H9 (cell line): ENCODE measurements at regions not wholly inside any gene's neighbourhood (a gene's known extent, or its start where the extent isn't known, plus 50 kb on each side); places are given as distances from the start of the nearest gene placed in this dataset.

Source experiments
- DNase-seq: peaks from one replicate; pipeline ENCODE4 v3.0.0-alpha.2; 2017
- H2AFZ ChIP-seq: one replicate; pipeline ENCODE4 v1.6.1; 2013; ENCODE audit warnings: mild to moderate bottlenecking, low read length, control low read depth, moderate library complexity
- H2AK5ac ChIP-seq: 2 replicates; pipeline ENCODE4 v1.6.1; 2013; ENCODE audit warnings: low read length, control low read depth, mixed read lengths; ENCODE audit not compliant: insufficient read length
- H2BK120ac ChIP-seq: one replicate; pipeline ENCODE4 v1.6.1; 2013; ENCODE audit warnings: low read depth, mild to moderate bottlenecking, low read length, control low read depth, inconsistent platforms; ENCODE audit not compliant: poor library complexity, severe bottlenecking
- H2BK12ac ChIP-seq: 2 replicates; pipeline ENCODE4 v1.6.1; 2013; ENCODE audit warnings: low read length, control low read depth, mixed read lengths, low read depth; ENCODE audit not compliant: insufficient read length
- H2BK15ac ChIP-seq: 2 replicates; pipeline ENCODE4 v1.6.1; 2013; ENCODE audit warnings: low read depth, low read length, control low read depth
- H2BK20ac ChIP-seq: one replicate; pipeline ENCODE4 v1.6.1; 2013; ENCODE audit warnings: low read depth, mild to moderate bottlenecking, low read length, control low read depth, inconsistent platforms; ENCODE audit not compliant: poor library complexity, severe bottlenecking
- H2BK5ac ChIP-seq: 2 replicates; pipeline ENCODE4 v1.6.1; 2013; ENCODE audit warnings: low read length, control low read depth, mixed read lengths; ENCODE audit not compliant: insufficient read length
- H3K14ac ChIP-seq: 2 replicates; pipeline ENCODE4 v1.6.1; 2013; ENCODE audit warnings: low read length, control low read depth; ENCODE audit not compliant: insufficient read depth
- H3K18ac ChIP-seq: 2 replicates; pipeline ENCODE4 v1.6.1; 2013; ENCODE audit warnings: low read depth, mild to moderate bottlenecking, mixed read lengths, low read length, control low read depth; ENCODE audit not compliant: insufficient read length
- H3K23ac ChIP-seq: 2 replicates; pipeline ENCODE4 v1.6.1; 2013; ENCODE audit warnings: low read length, control low read depth, mixed read lengths, low read depth; ENCODE audit not compliant: insufficient read length
- H3K23me2 ChIP-seq: 2 replicates; pipeline ENCODE4 v1.6.1; 2013; ENCODE audit warnings: low read depth, mild to moderate bottlenecking, mixed read lengths, low read length, control low read depth; ENCODE audit not compliant: insufficient read length, poor library complexity, severe bottlenecking
- H3K27ac ChIP-seq: 2 replicates; pipeline ENCODE4 v1.5.1; 2013; ENCODE audit warnings: low read length, control low read depth, mixed read lengths, low read depth; ENCODE audit not compliant: insufficient read length
- H3K27me3 ChIP-seq: 2 replicates; pipeline ENCODE4 v1.6.1; 2013; ENCODE audit warnings: low read length, control low read depth, inconsistent platforms; ENCODE audit not compliant: insufficient read depth
- H3K4ac ChIP-seq: 2 replicates; pipeline ENCODE4 v1.6.1; 2013; ENCODE audit warnings: low read depth, mild to moderate bottlenecking, control low read depth, inconsistent platforms, low read length, moderate library complexity
- H3K4me1 ChIP-seq: 2 replicates; pipeline ENCODE4 v1.6.1; 2013; ENCODE audit warnings: low read length, control low read depth, inconsistent platforms; ENCODE audit not compliant: insufficient read depth
- H3K4me2 ChIP-seq: 2 replicates; pipeline ENCODE4 v1.6.1; 2013; ENCODE audit warnings: low read length, control low read depth, mixed read lengths; ENCODE audit not compliant: insufficient read length, insufficient read depth
- H3K56ac ChIP-seq: 2 replicates; pipeline ENCODE4 v1.6.1; 2013; ENCODE audit warnings: low read depth, mild to moderate bottlenecking, mixed read lengths, low read length, control low read depth; ENCODE audit not compliant: insufficient read length
- H3K79me1 ChIP-seq: 2 replicates; pipeline ENCODE4 v1.6.1; 2013; ENCODE audit warnings: low read depth, mild to moderate bottlenecking, moderate library complexity, low read length, control low read depth, inconsistent platforms; ENCODE audit not compliant: insufficient read depth, poor library complexity, severe bottlenecking
- H3K79me2 ChIP-seq: 2 replicates; pipeline ENCODE4 v1.6.1; 2013; ENCODE audit warnings: low read length, control low read depth, inconsistent platforms; ENCODE audit not compliant: insufficient read depth
- H3K9ac ChIP-seq: 2 replicates; pipeline ENCODE4 v1.6.1; 2013; ENCODE audit warnings: low read length, control low read depth, mixed read lengths; ENCODE audit not compliant: insufficient read length; ENCODE audit errors: extremely low read depth
- H3K9me3 ChIP-seq: one replicate; pipeline ENCODE4 v1.6.1; 2013; ENCODE audit warnings: low read depth, low read length, inconsistent platforms; ENCODE audit not compliant: control insufficient read depth
- H3T11ph ChIP-seq: one replicate; pipeline ENCODE4 v1.6.1; 2013; ENCODE audit warnings: mild to moderate bottlenecking, low read length, control low read depth, inconsistent platforms
- H4K20me1 ChIP-seq: one replicate; pipeline ENCODE4 v1.6.1; 2013; ENCODE audit not compliant: control insufficient read depth, insufficient read length, insufficient read depth
- H4K5ac ChIP-seq: 2 replicates; pipeline ENCODE4 v1.6.1; 2013; ENCODE audit warnings: low read depth, mild to moderate bottlenecking, mixed read lengths, low read length, control low read depth; ENCODE audit not compliant: insufficient read length
- H4K8ac ChIP-seq: replicated peaks from 2 replicates; pipeline ENCODE4 v1.6.1; 2013; ENCODE audit warnings: low read length, control low read depth, mixed read lengths, low read depth; ENCODE audit not compliant: insufficient read length
- H4K91ac ChIP-seq: 2 replicates; pipeline ENCODE4 v1.6.1; 2013; ENCODE audit warnings: low read depth, mild to moderate bottlenecking, moderate library complexity, mixed read lengths, low read length, control low read depth; ENCODE audit not compliant: insufficient read length
- H3K27ac Mint-ChIP-seq, 3 experiments: 2 replicates in 2 of 3; 3 replicates in 1 of 3; pipeline ENCODE4 v1.8.0; 2020 to 2021; ENCODE audit warnings: mixed read lengths in 3 of 3, mild to moderate bottlenecking in 1 of 3, moderate library complexity in 1 of 3
- H3K27me3 Mint-ChIP-seq: 2 replicates; pipeline ENCODE4 v1.8.0; 2021; ENCODE audit warnings: low read depth, mild to moderate bottlenecking, moderate library complexity, mixed read lengths
- H3K36me3 Mint-ChIP-seq, 3 experiments: 2 replicates in 2 of 3; 3 replicates in 1 of 3; pipeline ENCODE4 v1.8.0; 2020 to 2021; ENCODE audit warnings: low read depth in 3 of 3, mixed read lengths in 3 of 3; ENCODE audit not compliant: insufficient read depth in 1 of 3
- H3K4me1 Mint-ChIP-seq, 2 experiments: 2 replicates each; pipeline ENCODE4 v1.8.0; 2020; ENCODE audit warnings: mixed read lengths in 2 of 2
- H3K4me3 Mint-ChIP-seq, 2 experiments: 2 replicates in 1 of 2; 3 replicates in 1 of 2; pipeline ENCODE4 v1.8.0; 2020 to 2021; ENCODE audit warnings: mild to moderate bottlenecking in 2 of 2, mixed read lengths in 2 of 2, moderate library complexity in 1 of 2
- H3K9me3 Mint-ChIP-seq, 2 experiments: 2 replicates in 1 of 2; 3 replicates in 1 of 2; pipeline ENCODE4 v1.8.0; 2020; ENCODE audit warnings: mild to moderate bottlenecking in 2 of 2, mixed read lengths in 2 of 2, moderate library complexity in 1 of 2
- WGBS: extraction: QIAGEN DNeasy Blood & Tissue Kit; methylation state at CpG from one replicate; pipeline ENCODE4 v1.1.7; 2013; ENCODE audit warnings: missing lambda C conversion rate, low lambda C conversion rate, mixed read lengths; ENCODE audit not compliant: insufficient read length; ENCODE audit errors: extremely low coverage; 5-methylcytosine and 5-hydroxymethylcytosine counted together
- TF ChIP-seq, protein P1 (sequence below): fragments of 200-600 bp; sonication (generic); conservative IDR thresholded peaks from 3 replicates; pipeline ENCODE4 v1.8.0; 2021; ENCODE audit warnings: antibody characterized with exemption, mild to moderate bottlenecking

DNA sequence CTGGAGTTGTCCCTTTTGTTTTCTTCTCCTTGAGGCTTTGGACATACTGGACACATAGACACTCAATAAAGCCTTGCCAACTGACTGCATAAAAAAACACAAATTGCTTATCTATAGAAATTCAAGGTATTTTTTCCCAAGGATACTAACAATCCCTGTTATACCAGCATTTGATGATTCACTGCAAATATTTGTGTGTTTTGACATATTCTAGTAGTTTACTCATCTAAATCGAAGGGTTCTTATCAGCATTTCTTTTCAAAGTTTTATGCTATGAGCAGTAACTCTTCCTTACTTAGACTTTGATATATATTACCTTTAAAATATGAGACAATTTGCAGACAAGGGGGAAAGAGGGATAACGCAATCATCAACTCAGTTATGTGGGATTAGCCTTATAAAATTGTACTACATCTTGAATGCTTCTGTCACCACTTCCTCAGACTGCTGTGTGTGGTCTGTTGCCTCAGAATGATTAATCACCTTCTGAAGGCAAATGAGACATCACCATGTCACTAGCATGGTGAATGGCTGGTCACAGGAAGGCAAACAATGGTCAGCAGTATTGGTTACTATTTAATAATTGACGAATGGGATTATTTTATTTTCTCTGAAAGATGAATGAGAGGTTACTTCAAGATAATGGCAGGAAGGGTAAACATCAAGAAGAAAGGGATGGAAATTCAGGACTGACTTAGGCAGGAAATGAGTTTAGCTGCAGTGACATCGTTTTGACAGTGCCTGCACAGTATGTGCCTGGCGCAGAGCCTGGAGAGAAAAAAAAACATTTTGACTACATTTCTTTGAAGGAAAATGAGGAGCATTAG, 544.3 kb upstream of the CNKSR2 start:
- Histone ChIP-seq H3K4me2 (no peak overlapping the region), H3K14ac (no peak overlapping the region), H3K27me3 (no peaks in the 10 kb centered on the region), H3K9me3 (peaks cover 15% of the 10 kb centered on the region), H4K5ac (no peak overlapping the region), H3T11ph (no peak overlapping the region), H3K18ac (no peak overlapping the region), H3K23me2 (no peaks in the 10 kb centered on the region), H2BK12ac (no peak overlapping the region), H2BK120ac (no peak overlapping the region), H2BK15ac (no peak overlapping the region), H4K20me1 (no peaks in the 10 kb centered on the region), H3K56ac (no peak overlapping the region), H4K8ac (no peak overlapping the region), H2BK5ac (no peak overlapping the region), H2BK20ac (no peak overlapping the region), H2AK5ac (no peak overlapping the region), H3K27ac (no peak overlapping the region), H3K9ac (no peak overlapping the region), H3K79me2 (no peaks in the 10 kb centered on the region), H4K91ac (no peak overlapping the region), H3K4ac (no peak overlapping the region), H3K4me1 (no peaks in the 10 kb centered on the region), H3K23ac (no peak overlapping the region), H3K79me1 (no peaks in the 10 kb centered on the region), H2AFZ (no peak overlapping the region)
- Mint-ChIP-seq H3K36me3 (peaks cover 1 to 20% (median 3%) of the 10 kb centered on the region in 3 experiments; a peak in 5 of 7 replicates), H3K4me1 (peaks cover 9 to 11% of the 10 kb centered on the region in 2 experiments), H3K9me3 (peaks cover under 1 to 41% of the 10 kb centered on the region in 2 experiments; a peak in 4 of 5 replicates), H3K4me3 (no peak overlapping the region), H3K27me3 (no peaks in the 10 kb centered on the region; the same call in 1 of the 2 replicates), H3K27ac (no peak overlapping the region)
- DNase-seq = no peak
- no CpG with 5 or more reads among the region's 5 CpGs for WGBS
- TF ChIP-seq, protein P1, sequence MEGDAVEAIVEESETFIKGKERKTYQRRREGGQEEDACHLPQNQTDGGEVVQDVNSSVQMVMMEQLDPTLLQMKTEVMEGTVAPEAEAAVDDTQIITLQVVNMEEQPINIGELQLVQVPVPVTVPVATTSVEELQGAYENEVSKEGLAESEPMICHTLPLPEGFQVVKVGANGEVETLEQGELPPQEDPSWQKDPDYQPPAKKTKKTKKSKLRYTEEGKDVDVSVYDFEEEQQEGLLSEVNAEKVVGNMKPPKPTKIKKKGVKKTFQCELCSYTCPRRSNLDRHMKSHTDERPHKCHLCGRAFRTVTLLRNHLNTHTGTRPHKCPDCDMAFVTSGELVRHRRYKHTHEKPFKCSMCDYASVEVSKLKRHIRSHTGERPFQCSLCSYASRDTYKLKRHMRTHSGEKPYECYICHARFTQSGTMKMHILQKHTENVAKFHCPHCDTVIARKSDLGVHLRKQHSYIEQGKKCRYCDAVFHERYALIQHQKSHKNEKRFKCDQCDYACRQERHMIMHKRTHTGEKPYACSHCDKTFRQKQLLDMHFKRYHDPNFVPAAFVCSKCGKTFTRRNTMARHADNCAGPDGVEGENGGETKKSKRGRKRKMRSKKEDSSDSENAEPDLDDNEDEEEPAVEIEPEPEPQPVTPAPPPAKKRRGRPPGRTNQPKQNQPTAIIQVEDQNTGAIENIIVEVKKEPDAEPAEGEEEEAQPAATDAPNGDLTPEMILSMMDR = no peak
